Ovary (tissue), 7 donors: ENCODE measurements at regions not wholly inside any gene's neighbourhood (a gene's known extent, or its start where the extent isn't known, plus 50 kb on each side); places are given as distances from the start of the nearest gene placed in this dataset.
A peak's percentile ranks its signal among the peaks of the same experiment; 100 is the strongest.

Experiments used
- DNase-seq, 5 donors: peaks; one replicate each; pipeline ENCODE4 v3.0.0-alpha.2; 2019 to 2020
- H3K27ac ChIP-seq, 2 donors: fragments of 200-600 bp; one replicate each; pipeline versions ENCODE4 v1.5.1 to v1.8.0; 2019 to 2022
- H3K27me3 ChIP-seq: fragments of 200-600 bp; one replicate; pipeline ENCODE4 v1.8.0; 2022
- H3K36me3 ChIP-seq: fragments of 200-600 bp; sonication (generic); one replicate; pipeline ENCODE4 v1.5.1; 2019
- H3K4me1 ChIP-seq: one replicate; pipeline ENCODE4 v1.8.1; 2013; ENCODE audit warnings: mild to moderate bottlenecking, moderate library complexity; ENCODE audit not compliant: insufficient read depth
- H3K4me3 ChIP-seq: fragments of 200-600 bp; sonication (generic); one replicate; pipeline ENCODE4 v1.5.1; 2017
- H3K9me3 ChIP-seq, 2 donors: fragments of 200-600 bp in 1 of 2; sonication (generic) in 1 of 2; one replicate each; pipeline versions ENCODE4 v1.5.1 to v1.8.1; 2013 to 2019; ENCODE audit warnings: mild to moderate bottlenecking in 1 of 2, moderate library complexity in 1 of 2
- EP300 ChIP-seq: sonication (generic); formaldehyde crosslinking; IDR thresholded peaks from one replicate; pipeline ENCODE4 v1.6.1; 2017; ENCODE audit warnings: antibody characterized with exemption
- POLR2A ChIP-seq: fragments of 450-650 bp; IDR thresholded peaks from one replicate; pipeline ENCODE4 v1.6.1; 2017; ENCODE audit warnings: antibody characterized with exemption, mild to moderate bottlenecking, moderate library complexity
- WGBS, 3 donors: extraction: QIAGEN DNeasy Blood & Tissue Kit in 1 of 3; methylation state at CpG; one replicate each; pipeline versions ENCODE4 v1.1.5 to v1.1.7; 2013 to 2017; 5-methylcytosine and 5-hydroxymethylcytosine counted together
- intact Hi-C, 4 donors: fragments of 100-400 bp; cut with DNase I; formaldehyde crosslinking; loops; one replicate each; pipeline versions ENCODE4 v1.11.0 to v1.15.1; 2022 to 2023
- TF ChIP-seq, protein P1 (sequence below), 3 donors: fragments of 450-650 bp in 2 of 3; fragments of 200-600 bp in 1 of 3; IDR thresholded peaks; one replicate each; pipeline versions ENCODE4 v1.5.1 to v1.8.0; 2016 to 2022; ENCODE audit warnings: antibody characterized with exemption in 3 of 3, mild to moderate bottlenecking in 1 of 3
- donor health status: DM: no; HTN: no; CAD: no; lungs with moderate emphysema.
- donor health status: DM: no; HTN: no; CAD: no.
- donor health status: Bipolar disorder and iron deficiency.
- donor health status: DM: no; HTN: no; CAD: no.
- donor health status: DM: yes; HTN: yes; CAD: no.

DNA sequence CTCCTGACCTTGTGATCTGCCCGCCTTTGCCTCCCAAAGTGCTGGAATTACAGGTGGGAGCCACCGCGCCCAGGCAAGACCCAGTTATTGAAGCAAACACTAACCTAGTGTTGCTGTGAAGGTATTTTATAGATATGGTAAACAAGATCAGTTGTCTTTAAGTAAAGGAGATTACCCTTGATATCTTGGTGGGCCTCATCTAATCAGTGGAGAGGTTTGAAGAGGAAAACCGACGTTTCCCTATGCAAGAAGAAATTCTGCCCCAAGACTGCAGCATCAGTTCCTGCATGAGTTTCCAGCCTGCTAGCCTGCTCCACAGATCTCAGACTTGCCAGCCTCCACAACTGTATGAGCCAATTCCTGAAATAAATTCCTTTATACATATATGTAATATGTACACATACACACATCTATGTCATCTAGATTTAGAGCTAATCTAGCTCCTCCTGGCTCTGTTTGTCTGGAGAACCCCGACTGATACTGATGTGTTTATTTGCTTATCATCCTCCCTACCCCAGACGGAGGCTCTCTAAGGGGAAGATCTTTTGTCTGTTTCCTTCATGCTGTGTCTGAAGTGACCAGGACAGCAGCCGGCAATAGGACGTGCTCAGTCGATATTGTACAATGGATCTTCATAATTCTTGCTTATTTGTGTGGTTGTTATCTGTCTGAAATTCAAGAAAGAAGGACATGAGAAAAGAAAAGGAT lies 90.9 kb downstream of the IER5 start:
- 43 to 54% (median 47%) methylated on average over 10 of the region's 10 CpGs for WGBS, 3 donors
- no peaks in the 10 kb centered on the region for H3K27me3 ChIP-seq
- H3K27ac ChIP-seq: no peak overlapping the region
- intact Hi-C loops: loop anchor here in 1 of 4 donors (10.0 kb wide), 1 partner anchor 655 kb away; no protein-coding TSS in a partner anchor
- TF ChIP-seq POLR2A (no peak), EP300 (no peak)
- TF ChIP-seq, protein P1, sequence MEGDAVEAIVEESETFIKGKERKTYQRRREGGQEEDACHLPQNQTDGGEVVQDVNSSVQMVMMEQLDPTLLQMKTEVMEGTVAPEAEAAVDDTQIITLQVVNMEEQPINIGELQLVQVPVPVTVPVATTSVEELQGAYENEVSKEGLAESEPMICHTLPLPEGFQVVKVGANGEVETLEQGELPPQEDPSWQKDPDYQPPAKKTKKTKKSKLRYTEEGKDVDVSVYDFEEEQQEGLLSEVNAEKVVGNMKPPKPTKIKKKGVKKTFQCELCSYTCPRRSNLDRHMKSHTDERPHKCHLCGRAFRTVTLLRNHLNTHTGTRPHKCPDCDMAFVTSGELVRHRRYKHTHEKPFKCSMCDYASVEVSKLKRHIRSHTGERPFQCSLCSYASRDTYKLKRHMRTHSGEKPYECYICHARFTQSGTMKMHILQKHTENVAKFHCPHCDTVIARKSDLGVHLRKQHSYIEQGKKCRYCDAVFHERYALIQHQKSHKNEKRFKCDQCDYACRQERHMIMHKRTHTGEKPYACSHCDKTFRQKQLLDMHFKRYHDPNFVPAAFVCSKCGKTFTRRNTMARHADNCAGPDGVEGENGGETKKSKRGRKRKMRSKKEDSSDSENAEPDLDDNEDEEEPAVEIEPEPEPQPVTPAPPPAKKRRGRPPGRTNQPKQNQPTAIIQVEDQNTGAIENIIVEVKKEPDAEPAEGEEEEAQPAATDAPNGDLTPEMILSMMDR (IDR thresholded peaks at IDR 0.05): no peak
- peaks cover 3% of the 10 kb centered on the region for H3K4me1 ChIP-seq
- no peaks in the 10 kb centered on the region for H3K36me3 ChIP-seq
- DNase-seq: no peak
- no peak overlapping the region for H3K4me3 ChIP-seq
- H3K9me3 ChIP-seq: no peaks in the 10 kb centered on the region

DNA sequence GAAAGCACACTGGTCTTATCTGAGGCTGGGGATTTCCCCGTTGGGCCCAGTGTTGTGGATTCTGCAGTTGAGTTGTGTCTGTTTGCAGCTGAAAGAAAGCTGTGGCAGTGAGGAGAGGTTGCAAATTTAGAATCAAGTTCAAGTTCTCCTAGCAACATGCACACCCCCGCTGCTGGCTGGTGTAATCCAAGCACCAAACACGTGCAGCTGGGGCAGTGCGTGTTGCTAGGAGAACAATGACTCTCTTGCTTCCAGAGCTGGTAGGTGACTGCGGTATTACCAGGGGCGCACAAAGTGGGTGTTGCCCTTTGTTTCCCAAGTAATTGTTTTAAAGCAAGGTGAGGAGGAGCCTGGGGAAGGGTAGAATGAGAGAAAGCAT lies 91.5 kb downstream of the IER5 start:
- Histone ChIP-seq H3K4me3 (no peak overlapping the region), H3K9me3 (no peaks in the 10 kb centered on the region), H3K36me3 (no peaks in the 10 kb centered on the region), H3K27me3 (no peaks in the 10 kb centered on the region), H3K4me1 (peaks cover 3% of the 10 kb centered on the region), H3K27ac (no peak overlapping the region)
- TF ChIP-seq, protein P1 (IDR thresholded peaks at IDR 0.05): no peak
- TF ChIP-seq POLR2A (no peak), EP300 (no peak)
- DNase-seq: peak; percentile 47 to 71 (median 56)
- intact Hi-C loops: loop anchor here in 2 of 4 donors (10.0 kb wide), 2 partner anchors 245 to 655 kb away; no protein-coding TSS in a partner anchor
- 4 to 7% (median 5%) methylated on average over 6 of the region's 6 CpGs for WGBS, 3 donors

DNA sequence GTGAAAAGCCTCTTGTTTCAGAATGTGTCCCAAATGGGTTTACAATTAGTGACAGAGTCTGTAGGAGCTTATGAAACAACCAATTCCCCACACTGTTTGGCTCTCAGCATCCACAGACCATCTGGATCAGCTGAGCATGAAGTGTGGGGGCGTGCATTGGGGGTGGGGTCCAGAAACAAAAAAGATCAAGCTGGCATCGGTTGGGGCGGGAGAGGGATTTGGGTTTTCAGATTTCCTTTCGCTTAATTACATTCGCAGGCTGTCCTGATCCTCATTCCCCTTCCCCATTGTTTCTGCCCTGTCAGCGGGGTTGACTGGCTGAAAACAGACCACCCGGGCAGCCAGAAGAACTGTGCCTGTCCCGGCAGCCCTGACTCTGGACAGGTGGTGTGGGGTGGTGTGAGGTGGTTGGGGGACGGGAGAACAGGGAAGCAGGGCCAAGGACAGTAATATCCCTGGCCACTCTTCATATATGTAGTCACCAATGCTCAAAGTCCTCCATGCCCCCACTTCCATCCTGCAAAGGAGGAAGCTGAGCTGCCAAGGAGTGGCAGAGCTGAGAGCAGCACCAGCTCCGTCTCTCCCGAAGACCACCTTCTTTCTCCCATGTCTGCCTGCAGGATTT lies 92.0 kb downstream of the IER5 start:
- H3K27ac ChIP-seq: no peak overlapping the region
- DNase-seq: peak in 1 of 5 donors; percentile 21
- no peaks in the 10 kb centered on the region for H3K9me3 ChIP-seq
- no peaks in the 10 kb centered on the region for H3K36me3 ChIP-seq
- TF ChIP-seq EP300: no peak
- TF ChIP-seq POLR2A: no peak
- TF ChIP-seq, protein P1 (IDR thresholded peaks at IDR 0.05): no peak
- WGBS, 3 donors: 42 to 68% (median 59%) methylated on average over 11 of the region's 11 CpGs
- H3K4me1 ChIP-seq: peaks cover 3% of the 10 kb centered on the region
- H3K4me3 ChIP-seq: no peak overlapping the region
- intact Hi-C loops: loop anchor here in 1 of 4 donors (10.0 kb wide), 1 partner anchor 244 kb away; no protein-coding TSS in a partner anchor
- H3K27me3 ChIP-seq: no peaks in the 10 kb centered on the region

DNA sequence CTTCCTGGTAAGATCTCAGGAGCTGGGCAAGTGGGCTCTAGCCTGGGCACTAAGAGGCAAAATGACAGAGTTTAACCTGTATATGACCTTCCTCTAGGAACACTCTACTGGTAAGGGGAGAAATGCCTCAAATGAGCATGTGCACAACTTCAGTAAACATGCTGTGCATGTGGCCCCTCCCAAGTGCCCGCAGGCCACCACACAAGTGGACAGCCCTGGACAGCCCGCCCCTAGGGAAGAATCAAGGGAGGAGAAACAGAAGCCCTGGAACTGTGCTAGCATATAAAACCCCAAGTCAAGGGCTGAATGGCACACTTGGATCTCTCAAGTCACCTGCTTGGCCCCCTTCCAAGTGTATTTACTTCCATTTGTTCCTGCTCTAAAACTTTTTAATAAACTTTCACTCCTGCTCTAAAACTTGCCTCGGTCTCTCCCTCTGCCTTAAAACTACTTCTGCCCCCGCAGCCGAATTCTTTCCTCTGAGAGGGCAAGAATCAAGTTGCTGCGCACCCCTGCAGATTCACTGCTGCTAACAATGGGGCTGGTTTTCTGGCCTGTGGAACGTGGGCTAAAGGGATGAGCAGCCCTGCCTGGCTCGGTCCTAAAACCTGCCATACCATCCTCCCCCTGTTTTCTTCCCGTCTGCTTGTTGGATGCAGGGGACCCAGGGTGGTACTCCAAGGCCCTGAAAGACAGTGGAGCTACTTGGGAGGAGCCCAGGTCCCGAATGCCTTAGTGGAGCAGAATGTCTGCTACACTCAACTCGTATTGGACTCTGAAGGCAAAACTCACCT lies 93.5 kb downstream of the IER5 start:
- Histone ChIP-seq H3K27me3 (no peaks in the 10 kb centered on the region), H3K27ac (no peak overlapping the region), H3K9me3 (no peaks in the 10 kb centered on the region), H3K4me1 (peaks cover 3% of the 10 kb centered on the region), H3K4me3 (no peak overlapping the region), H3K36me3 (no peaks in the 10 kb centered on the region)
- DNase-seq: peak in 1 of 5 donors; percentile 7
- intact Hi-C loops: loop anchor here in 1 of 4 donors (10.0 kb wide), 1 partner anchor 243 kb away; no protein-coding TSS in a partner anchor
- 86 to 88% (median 87%) methylated on average over 11 of the region's 11 CpGs for WGBS, 3 donors
- TF ChIP-seq, protein P1 (IDR thresholded peaks at IDR 0.05): no peak
- TF ChIP-seq POLR2A: no peak
- no peak for TF ChIP-seq EP300
